Fibroblast of villous mesenchyme (primary cell): ENCODE measurements at regions not wholly inside any gene's neighbourhood (a gene's known extent, or its start where the extent isn't known, plus 50 kb on each side); places are given as distances from the start of the nearest gene placed in this dataset.
A peak's percentile ranks its signal among the peaks of the same experiment; 100 is the strongest.
"Not testable (repeated sequence)": the region's sequence is repeated elsewhere in the genome, so short reads cannot be mapped to it uniquely, and the experiment has no call there.

Experiments
- DNase-seq: peaks from one replicate; pipeline ENCODE4 v3.0.0-alpha.2; 2010; ENCODE audit warnings: low read depth
- H3K4me3 ChIP-seq: 2 replicates; pipeline ENCODE4 v1.5.1; 2011; ENCODE audit warnings: low read depth, mild to moderate bottlenecking, low read length
- CTCF ChIP-seq: IDR thresholded peaks from 2 replicates; pipeline ENCODE4 v1.5.1; 2012; ENCODE audit warnings: low read depth, mild to moderate bottlenecking, low read length; ENCODE audit not compliant: insufficient read depth

- TF ChIP-seq CTCF: no peak
- DNase-seq: no peak
- H3K4me3 ChIP-seq: no peak overlapping the region
Measured at GRCh38 chr2:237240252-237240651, 154.6 kb downstream of the COPS8 start.

GRCh38 chr2:237240868-237241267 lies 155.2 kb downstream of the COPS8 start:
- H3K4me3 ChIP-seq, DNase-seq: not testable (repeated sequence)

GRCh38 chr2:237242091-237242536 lies 156.4 kb downstream of the COPS8 start:
- DNase-seq: no peak
- no peak for TF ChIP-seq CTCF
- no peak overlapping the region for H3K4me3 ChIP-seq

- no peak for TF ChIP-seq CTCF
- no peak overlapping the region for H3K4me3 ChIP-seq
- no peak for DNase-seq
Measured at GRCh38 chr2:237243487-237243886, 157.8 kb downstream of the COPS8 start.

GRCh38 chr2:237244178-237244577 lies 158.5 kb downstream of the COPS8 start:
- TF ChIP-seq CTCF: no peak
- DNase-seq: no peak
- no peak overlapping the region for H3K4me3 ChIP-seq

- DNase-seq: peak; percentile 96
- no peak for TF ChIP-seq CTCF
- H3K4me3 ChIP-seq: no peak overlapping the region
Measured at GRCh38 chr2:237244976-237245646, 159.4 kb downstream of the COPS8 start.

GRCh38 chr2:237250599-237250998 lies 163.4 kb downstream of the COL6A3 start:
- no peak for DNase-seq
- no peak for TF ChIP-seq CTCF

More at GRCh38 chr2:237250599-237250998, 163.4 kb downstream of the COL6A3 start:
- H3K4me3 ChIP-seq: no peak overlapping the region
